Uterus (tissue), 2 donors: ENCODE measurements at regions not wholly inside any gene's neighbourhood (a gene's known extent, or its start where the extent isn't known, plus 50 kb on each side); places are given as distances from the start of the nearest gene placed in this dataset.

Experiments used
- POLR2A ChIP-seq, 2 donors: fragments of 450-650 bp; IDR thresholded peaks; one replicate each; pipeline ENCODE4 v1.6.1; 2016; ENCODE audit warnings: antibody characterized with exemption in 2 of 2, mild to moderate bottlenecking in 1 of 2, moderate library complexity in 1 of 2
- TF ChIP-seq, protein P1 (sequence below), 4 experiments: fragments of 200-600 bp in 2 of 4; fragments of 450-650 bp in 2 of 4; sonication (generic) in 2 of 4; IDR thresholded peaks; one replicate each; pipeline ENCODE4 v1.5.1; 2016 to 2019; ENCODE audit warnings: antibody characterized with exemption in 4 of 4, mild to moderate bottlenecking in 2 of 4, moderate library complexity in 1 of 4

DNA sequence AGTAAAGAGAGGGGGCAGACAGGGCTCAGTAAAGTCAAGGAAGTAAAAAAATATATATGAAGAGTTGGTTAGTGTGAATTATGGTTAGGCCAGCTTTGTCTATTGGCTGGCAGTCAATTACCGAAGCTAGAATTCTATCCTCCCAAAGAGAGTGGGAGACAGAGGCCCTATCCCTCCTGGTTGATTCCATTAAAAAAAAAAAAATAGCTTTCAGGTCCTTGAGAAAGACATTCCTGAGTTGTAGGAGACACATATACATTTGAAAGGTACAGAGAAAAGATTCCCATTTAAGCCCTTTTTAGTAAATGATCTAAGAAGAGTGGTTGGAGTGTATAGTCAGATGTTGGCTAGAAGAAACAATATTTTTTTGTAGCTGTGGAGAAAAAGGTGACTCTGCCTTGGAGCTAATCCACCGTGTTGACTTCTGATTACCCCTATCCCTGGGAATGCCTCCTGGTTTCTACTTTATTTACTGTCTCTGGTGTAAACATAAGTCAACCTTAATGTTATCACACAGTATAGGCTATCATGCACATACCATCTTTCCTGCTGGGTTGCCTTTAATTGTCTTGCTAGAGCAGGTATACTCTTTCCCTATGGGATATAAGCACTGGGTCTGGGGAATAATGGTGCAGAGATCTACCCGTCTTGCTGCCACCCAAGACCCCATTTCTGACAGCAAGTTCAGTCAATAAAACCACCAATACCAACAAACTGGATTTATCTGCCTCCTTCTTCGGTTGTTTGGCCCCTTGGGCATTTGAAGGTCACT, 859.9 kb upstream of the ATXN7L3B start:
- TF ChIP-seq, protein P1, sequence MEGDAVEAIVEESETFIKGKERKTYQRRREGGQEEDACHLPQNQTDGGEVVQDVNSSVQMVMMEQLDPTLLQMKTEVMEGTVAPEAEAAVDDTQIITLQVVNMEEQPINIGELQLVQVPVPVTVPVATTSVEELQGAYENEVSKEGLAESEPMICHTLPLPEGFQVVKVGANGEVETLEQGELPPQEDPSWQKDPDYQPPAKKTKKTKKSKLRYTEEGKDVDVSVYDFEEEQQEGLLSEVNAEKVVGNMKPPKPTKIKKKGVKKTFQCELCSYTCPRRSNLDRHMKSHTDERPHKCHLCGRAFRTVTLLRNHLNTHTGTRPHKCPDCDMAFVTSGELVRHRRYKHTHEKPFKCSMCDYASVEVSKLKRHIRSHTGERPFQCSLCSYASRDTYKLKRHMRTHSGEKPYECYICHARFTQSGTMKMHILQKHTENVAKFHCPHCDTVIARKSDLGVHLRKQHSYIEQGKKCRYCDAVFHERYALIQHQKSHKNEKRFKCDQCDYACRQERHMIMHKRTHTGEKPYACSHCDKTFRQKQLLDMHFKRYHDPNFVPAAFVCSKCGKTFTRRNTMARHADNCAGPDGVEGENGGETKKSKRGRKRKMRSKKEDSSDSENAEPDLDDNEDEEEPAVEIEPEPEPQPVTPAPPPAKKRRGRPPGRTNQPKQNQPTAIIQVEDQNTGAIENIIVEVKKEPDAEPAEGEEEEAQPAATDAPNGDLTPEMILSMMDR (IDR thresholded peaks at IDR 0.05) = no peak
- no peak for TF ChIP-seq POLR2A (IDR thresholded peaks at IDR 0.05)
